ENCODE measurements at regions not wholly inside any gene's neighbourhood (a gene's known extent, or its start where the extent isn't known, plus 50 kb on each side); places are given as distances from the start of the nearest gene placed in this dataset.

DNA sequence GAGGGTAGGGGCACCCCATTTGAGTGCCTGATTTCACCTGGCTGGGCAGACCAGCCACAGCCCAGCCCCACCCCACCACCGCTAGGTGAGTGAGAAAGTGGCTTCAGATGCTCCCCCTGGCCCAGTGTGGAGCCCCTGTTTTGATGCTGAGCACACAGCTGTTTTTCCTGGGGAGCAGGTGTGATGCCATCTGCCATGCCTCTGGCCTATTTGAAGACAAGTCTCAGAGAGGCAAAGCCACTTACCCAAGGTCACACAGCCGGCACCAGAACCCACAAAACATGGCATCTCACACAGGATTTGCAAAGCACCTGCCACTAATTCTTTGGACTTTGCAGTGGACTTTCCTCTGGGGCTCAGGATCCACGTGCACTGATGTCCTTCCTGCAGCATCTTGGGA is 131.3 kb downstream of the INHBB start:
- DNase-seq (ENCODE audit: low read depth) = no peak

DNA sequence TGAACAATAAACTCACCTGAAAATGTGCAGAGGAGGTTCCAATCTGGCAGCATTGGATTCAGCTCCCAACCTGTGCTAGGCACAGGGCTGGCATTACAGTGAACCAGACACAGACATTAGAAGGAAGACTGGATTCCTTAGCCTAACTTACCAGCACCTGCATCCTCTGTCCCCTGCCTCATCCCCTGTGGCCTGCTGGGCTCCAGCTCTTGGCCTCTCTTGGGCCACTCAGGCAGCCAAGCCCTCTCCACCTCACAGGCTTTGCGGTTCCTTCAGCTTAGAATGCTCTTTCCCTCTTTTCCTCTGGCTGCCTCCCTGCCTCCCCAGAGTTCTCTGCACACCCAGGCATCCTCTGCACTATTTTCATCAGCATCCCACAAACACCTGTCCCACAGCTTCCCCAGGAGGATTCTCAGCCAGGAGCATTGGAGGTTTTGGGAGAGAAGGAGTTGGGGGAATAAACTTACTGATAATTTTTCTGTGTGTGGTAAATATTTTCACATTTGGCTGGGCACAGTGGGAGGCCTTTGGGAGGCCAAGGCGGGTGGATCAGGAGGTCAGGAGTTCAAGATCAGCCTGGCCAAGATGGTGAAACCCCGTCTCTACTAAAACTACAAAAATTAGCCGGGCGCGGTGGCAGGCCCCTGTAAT is 132.0 kb downstream of the INHBB start:
- DNase-seq (ENCODE audit: low read depth) = no peak

DNA sequence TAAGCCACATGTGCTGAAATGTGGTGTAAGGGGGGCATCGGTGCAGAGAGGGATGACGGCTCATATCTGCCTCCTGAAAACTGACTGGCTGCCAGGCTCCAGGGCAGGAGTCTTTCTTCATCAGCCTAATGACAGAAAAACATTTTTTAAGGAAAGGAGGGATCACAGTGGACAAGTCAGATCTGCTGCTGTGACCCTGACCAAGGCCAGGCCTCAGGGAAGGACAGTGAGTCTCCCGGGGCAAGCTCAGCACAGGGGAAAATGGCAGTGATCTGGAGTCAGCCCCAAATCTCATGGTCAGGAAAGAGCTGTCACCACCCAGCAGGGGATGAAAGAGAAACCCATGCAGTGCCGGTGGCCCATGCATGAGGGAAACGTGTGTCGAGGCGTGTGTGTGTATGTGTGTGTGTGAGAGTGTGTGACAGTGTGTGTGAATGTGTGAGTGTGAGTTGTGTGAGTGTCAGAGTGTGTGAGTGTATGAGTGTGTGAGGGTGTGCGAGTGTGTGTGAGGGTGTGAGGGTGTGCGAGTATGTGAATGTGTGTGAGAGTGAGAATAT is 134.5 kb downstream of the INHBB start:
- DNase-seq (ENCODE audit: low read depth) = no peak

DNA sequence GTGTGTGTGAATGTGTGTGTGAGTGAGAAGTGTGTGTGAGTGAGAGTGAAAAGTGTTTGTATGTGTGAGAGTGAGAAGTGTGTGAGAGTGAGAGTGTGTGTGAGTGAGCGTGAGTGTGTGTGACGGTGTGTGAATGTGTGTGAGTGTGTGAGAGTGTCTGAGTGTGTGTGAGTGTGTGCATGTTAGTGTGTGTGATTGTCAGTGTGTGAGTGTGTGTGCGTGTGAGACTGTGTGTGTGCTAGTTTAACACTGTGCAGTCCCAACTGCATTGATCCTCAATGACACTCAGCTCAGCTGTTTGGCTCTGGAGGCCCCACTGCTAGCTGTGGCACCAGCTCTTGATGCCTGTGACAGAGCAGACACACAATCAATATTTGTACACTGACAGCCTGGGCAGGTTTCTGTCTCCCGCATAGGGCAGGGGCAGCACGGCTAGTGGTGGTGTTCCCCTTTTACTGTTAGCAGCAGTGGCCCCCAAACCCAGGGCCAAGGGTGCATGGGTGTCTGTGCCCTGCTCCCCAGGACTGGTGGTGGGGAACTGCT is 135.0 kb downstream of the INHBB start:
- no peak for DNase-seq (ENCODE audit: low read depth)

DNA sequence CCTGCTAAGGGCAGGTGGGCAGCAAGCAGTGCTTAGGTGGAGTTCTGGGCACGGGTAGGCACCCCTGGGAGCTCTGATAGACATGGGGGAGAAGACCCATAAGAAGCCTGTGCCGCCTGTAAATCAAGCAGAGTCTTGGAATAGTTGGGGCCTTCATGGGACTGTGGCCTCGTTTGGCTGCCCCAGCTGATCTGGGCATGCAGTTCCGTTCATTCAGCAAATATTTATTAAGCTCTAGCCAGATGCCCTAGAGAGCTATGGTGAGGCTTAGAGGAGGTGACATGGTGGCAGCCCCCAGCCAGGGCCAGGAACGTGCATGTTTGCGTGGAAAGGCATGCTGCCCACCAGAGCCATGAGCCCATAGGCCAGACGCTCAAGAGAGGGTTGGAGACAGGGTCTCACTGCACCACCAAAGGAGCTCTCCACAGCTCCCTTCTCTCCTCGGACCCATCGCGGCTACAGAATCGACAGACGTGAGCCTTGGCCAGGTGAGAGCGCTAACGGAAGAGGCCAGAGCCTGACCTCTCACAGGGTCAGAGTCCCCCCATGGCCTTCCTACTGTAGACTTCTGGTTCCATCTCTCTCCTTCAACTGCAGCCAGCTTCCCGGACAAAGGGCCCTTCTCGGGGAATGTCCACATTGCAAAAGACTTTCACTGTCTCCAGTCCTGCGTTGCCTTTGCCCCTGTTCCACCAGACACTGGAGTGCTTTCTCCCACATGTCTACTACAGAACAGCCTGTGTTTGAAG is 135.7 kb downstream of the INHBB start:
- DNase-seq (ENCODE audit: low read depth) = no peak

DNA sequence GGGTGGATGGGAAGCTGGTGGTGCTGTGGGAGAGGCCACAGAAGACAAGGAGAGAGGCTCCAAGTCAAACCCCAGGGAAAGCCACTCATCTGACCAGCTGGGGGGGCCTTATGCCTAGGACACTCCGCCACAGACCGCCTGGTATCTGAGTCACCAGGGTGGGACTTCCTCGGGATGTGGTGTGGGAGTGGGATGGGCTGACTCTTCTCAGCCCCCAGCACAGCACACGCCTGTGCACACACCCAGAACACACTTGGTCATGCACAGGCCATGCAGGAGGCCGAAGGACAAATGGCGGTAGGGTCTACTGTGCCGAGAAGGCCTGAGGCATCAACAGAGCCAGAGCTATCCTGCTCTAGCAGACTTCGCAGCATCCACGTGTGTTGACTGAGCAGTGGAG is 136.4 kb downstream of the INHBB start:
- DNase-seq (ENCODE audit: low read depth) = no peak

DNA sequence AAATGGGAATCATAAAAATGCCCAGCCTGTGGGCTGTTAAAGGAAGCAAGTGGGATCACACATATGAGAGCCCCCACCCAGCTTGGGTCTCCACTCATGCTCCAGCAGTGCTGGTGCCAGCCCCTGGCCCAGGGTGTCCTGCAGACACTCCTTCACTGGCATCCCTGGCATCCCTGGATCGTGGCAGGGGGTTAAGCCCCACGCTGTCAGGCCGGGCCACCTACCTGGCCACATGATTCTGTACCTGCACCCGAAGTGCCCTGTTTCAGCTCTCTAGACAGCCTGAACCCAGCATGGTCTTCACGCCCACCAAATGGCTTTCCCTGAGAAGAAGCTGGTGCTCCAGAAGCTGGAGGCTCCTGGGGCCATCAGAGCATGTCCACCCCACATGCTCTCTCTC is 137.4 kb downstream of the INHBB start:
- DNase-seq (ENCODE audit: low read depth) = no peak

DNA sequence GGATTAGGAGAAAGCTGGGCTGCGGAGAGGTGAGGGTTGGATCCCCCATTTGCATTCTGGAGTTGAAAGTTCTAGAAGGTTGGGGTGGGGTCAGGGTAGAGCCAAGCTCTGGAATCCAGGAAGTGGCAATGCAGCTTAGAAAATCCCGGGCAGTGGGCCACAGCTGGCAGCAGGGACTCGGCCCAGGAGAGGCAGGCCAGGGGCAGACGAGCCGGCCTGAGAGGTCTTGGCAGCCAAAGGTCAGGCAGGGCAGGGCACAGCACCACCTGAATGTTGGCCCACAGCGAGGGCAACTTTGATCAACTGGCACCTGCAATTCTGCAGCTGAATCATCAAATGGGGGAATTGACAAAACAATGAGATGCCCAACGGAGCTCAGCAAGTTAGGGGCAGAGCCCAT is 139.2 kb downstream of the INHBB start:
- DNase-seq (ENCODE audit: low read depth) = no peak

DNA sequence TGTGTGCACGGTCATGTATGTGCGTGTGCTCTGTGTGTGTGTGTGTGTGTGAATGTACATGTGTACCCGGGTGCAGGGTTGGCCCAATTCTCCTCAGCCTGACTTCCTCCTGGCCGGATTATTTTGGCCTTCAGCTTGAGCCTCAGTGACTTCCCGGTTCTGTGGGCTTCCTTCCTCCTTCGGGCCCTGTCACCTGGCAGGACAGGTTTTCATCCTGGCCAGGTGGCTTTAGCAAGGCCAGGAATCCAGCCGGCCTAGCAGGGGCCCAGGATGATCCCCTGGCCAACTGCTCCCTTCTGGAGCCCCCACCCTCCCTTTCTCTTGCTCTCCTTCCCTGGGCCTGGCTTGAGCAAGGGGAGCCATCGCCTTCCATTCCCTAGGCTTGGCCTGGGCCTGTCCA is 140.5 kb downstream of the INHBB start:
- DNase-seq (ENCODE audit: low read depth) = no peak

DNA sequence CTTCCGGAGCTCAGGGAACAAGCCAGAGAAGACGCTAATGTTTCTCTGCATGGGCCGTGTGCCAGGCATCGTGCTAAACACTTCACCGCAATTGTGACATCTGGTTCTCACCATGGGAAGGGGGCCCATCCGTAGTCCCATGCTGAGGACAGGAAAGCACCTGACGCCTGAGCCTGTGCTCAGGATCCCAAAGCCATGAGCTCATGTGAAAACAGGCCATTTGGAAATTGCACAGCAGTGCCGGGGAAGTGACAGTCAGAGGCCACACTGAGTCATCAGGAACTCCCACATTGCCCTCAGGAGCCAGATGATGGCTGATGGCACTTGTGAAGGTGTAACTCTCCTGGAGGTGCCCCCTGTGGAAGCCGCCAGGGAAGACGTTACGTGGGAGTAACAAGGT is 141.0 kb downstream of the INHBB start:
- DNase-seq (ENCODE audit: low read depth) = no peak

DNA sequence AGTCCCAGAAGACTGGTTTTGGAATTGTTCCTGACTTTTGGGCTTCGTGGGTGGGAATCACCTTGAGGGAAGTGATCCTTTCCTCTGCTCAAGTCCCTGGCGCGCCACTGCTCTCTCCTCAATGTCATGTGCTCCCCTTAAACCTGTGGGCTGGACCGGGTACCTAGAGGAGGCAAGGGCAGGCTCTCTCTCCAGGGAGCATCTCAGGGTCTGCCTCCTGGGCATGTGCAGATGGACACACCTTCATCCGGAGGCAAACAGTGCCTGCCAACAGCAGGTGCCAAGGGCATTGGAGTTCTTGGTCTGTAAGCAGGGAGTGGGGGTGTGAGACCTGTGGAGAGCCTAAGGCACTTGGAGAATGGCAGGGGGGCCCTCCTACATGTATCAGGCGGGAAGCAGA is 142.6 kb downstream of the INHBB start:
- no peak for DNase-seq (ENCODE audit: low read depth)

DNA sequence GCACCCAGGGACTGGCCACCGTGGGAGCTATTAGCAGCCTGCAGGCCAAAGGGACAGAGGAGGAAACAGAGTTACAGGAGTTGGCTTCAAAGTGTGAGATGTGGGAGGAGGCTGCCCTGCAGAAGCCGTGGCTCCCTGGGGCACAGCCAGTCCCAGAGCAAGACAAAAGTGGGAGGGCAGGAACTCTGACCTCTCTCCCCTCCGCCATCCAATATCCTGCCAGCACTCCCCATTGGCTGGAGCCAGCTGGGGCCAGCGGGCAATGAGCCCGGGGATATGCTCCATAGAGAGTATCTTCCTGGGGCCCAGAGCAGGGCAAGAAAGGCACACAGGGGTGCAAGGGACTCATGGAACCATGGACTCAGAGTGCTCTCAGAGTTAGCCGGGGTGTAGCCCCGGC is 143.1 kb downstream of the INHBB start:
- DNase-seq (ENCODE audit: low read depth) = no peak

DNA sequence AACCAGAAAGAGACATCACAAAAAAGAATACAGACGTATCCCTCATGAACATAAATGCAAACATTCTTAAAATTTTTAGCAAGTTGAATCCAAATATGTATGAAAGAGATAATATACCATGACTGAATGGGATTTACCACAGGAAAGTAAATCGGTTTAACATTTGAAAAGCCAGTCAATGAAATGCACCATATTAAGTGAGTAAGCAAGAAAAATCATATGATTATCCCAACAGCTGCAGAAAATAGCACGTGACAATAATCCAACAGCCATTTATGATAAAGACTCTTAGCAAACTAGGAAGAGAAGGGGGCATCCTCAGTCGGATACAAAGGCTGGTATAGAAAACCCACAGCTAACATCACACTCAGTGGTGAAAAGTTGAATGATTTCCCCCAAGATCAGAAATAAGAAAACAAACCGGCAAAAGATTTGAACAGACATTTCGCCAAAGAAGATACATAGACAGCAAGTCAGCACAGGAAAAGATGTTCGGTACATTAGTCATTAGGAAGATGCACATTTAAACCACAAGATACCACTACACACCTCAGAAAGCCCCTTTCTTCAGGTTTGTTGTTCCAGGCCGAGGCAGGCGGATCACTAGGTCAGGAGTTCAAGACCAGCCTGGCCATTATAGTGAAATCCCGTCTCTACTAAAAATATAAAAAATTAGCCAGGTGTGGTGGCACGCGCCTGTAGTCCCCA is 144.3 kb downstream of the INHBB start:
- DNase-seq (ENCODE audit: low read depth) = no peak

DNA sequence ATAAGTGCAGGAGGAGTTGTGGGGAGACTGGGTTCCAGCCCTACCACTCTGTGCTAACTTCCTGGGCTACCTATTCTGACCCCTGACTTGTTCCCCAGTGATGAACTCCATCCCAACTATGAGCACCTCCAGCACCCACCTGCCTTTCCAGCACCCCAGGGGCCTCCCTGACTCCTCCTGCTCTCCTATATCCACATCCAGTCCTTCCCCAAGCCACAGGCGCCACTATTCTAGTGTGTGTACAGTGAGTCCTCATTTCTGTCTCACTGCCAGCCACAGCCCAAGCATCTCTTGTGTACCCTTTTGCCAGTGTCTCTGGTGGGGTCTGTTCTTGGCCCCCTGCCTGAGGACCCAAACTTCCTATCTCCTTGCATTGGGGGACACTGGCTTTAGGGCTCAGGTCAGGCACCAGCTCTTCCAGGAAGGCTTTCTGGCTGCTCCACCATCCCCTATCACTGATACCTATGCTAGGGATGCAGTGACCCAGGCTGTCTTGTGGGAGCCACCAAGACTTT is 145.2 kb downstream of the INHBB start:
- DNase-seq (ENCODE audit: low read depth) = no peak

DNA sequence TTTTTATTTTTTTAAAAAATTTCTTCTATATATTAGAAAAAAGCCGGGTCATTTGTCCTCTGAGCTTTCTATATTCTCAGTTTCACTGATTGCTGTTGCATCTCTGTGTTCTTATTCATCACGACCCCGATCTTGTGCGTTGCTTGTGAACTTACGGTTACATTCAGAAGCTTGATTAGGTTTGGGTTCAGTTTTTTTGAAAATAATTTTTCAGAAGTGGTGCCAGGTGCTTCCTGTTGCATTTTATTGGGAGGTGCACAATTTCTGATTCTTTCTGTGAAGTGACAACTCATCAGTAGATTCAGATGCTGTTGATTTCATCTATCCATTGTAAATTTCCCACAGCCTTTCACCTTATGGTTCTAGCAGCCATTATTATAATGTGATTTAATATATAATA is 147.3 kb downstream of the INHBB start:
- DNase-seq (ENCODE audit: low read depth) = no peak

DNA sequence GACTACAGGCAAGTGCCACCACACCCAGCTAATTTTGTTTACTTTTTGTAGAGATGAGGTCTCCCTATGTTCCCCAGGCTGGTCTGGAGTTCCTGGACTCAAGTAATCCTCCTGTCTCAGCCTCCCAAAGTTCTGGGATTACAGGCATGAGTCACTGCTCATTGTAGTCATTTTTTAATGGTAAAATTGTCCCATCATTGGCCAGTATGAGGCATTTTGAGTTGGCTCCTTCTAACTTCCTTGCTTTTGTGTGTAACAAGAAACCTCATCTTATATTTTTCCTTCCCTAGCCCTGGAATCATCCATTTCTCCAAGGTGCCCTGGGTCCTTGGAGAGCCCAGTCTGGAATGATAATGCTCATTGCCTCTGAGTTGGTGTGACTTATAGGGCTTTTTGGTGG is 148.5 kb downstream of the INHBB start:
- no peak for DNase-seq (ENCODE audit: low read depth)

DNA sequence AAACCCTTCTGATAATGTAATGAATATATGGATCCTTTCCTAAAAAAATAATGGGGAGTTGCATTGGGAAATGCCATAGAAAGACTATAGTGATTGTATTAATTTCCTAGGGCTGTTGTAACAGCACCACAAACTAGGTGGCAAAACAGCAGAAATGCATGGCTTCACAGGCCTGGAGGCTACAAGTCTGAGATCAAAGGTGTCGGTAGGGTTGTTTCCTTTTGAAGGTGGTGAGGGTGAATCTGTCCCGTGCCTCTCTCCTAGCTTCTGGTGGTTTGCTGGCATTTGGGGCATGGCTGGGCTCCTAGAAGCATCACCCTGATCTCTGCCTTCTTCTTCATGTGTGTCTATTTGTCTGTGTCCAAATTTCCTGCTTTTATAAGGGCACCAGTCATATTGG is 149.7 kb downstream of the INHBB start:
- DNase-seq (ENCODE audit: low read depth) = no peak

DNA sequence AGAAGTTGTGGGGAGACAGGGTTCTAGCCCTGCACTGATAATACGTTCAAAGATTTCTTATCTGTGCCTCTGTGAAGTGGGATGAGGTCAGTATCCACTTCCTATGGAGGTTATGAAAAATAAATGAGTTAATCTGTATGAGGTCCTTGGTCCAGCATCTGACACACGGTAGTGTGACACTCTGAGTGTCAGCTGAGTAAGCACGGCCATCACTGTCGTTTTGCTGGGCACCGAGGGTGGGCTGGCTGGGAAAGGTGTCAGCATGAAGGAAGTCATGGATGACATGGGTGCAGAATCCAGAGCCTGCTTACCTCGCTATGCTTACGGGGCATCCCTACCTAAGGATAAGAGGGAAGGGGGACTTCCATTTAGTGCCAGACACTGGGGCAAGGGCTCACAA is 150.3 kb downstream of the INHBB start:
- DNase-seq (ENCODE audit: low read depth) = no peak

DNA sequence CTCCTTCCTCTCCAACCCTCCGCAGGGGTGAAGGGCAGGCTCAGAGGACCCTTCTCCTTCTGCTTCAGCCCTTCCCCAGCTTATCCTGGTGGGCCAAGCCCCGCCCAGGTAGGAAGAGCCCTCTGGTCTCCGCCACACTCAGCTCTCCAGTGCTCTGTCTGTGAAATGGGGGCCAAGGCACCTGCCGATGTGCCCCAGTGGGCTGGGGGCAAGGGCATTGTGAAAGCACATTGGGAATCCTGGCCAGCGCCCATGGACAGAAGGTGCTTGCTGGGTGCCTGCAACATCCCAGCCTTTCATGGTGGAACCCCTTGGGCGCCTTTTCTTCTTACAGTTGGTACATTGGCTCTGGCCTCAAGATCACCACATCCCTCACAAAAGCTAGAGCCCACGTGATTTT is 150.8 kb downstream of the INHBB start:
- no peak for DNase-seq (ENCODE audit: low read depth)

DNA sequence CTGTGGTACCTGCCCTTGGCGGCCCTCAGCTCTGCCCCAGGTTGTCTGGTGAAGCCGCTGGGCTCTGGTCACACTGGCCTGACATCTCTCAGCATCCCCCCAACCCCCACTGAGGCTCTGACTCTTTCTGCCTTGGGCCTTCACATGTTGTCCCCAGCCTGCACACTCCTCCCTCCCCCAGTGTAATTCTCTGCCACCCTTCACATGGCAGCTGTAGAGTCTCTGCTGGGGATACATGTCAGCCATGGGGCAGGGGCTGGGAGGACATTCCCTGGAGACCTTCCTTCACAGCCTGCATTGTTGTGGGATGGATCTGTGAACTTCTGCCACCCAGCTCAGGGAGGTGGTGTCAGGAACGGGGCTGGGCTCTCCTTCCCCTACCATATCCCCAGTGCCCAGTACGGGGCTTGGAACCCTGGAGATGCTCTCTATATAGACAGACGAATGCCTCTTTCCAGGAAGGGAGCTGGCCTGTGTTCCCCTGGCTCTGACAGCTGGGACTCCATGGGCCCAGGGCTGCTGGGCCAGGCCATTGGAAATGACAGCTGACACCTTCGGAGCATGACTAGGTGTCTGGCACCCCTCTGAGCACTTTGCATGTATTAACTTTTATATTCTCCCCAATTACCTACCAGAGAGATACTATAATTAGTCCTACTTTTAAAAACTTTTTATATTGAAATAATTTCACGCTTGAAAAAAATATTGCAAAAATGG is 151.5 kb downstream of the INHBB start:
- DNase-seq (ENCODE audit: low read depth) = no peak

DNA sequence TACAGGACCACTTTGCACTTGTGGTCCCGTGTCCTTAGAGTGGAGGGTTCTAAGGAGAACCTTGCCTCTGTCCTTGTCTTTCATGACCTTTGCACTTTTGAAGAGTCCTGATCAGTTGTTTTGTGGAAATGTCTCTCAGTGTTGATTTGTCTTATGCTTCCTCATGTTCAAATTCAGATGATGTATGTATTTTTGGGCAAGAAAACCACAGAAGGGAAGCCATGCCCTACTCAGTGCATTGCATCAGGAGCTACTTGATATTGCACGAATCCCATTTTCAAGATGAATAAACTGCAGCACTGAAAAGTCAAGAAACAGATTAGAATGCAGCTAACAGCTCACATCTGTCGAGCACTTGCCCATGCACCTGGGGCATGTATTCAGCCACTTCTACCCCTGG is 152.2 kb downstream of the INHBB start:
- DNase-seq (ENCODE audit: low read depth) = no peak

Data from fibroblast of gingiva (primary cell).